NCI-H2227 treated with DMSO at 0.1 percent for 48 hours (cell line): ENCODE measurements at regions not wholly inside any gene's neighbourhood (a gene's known extent, or its start where the extent isn't known, plus 50 kb on each side); places are given as distances from the start of the nearest gene placed in this dataset.

Experiments
- DNase-seq: peaks from one replicate; lab custom pipeline; 2025; lab: John Stamatoyannopoulos, UW

GRCh38 chr10:4051641-4052151 is 266.7 kb upstream of the KLF6 start:
- no peak for DNase-seq

- no peak for DNase-seq
These were observed 266.1 kb upstream of the KLF6 start for GRCh38 chr10:4051011-4051640.

GRCh38 chr10:4050061-4050460 is 265.1 kb upstream of the KLF6 start:
- no peak for DNase-seq

- no peak for DNase-seq
These were observed 264.3 kb upstream of the KLF6 start for GRCh38 chr10:4049348-4049747.

- DNase-seq, result no peak
These were observed 263.3 kb upstream of the KLF6 start for GRCh38 chr10:4048236-4048864.

- no peak for DNase-seq
These were observed 261.8 kb upstream of the KLF6 start for GRCh38 chr10:4046712-4047354.

GRCh38 chr10:4046030-4046429 is 261.0 kb upstream of the KLF6 start:
- DNase-seq, result no peak

- no peak for DNase-seq
These were observed 259.1 kb upstream of the KLF6 start for GRCh38 chr10:4043897-4044665.

GRCh38 chr10:4041635-4042034 is 256.6 kb upstream of the KLF6 start:
- DNase-seq, result no peak

- no peak for DNase-seq
These were observed 253.0 kb upstream of the KLF6 start for GRCh38 chr10:4038000-4038399.

- peak; percentile 25 for DNase-seq
These were observed 250.6 kb upstream of the KLF6 start for GRCh38 chr10:4035599-4035945.

- no peak for DNase-seq
These were observed 250.0 kb upstream of the KLF6 start for GRCh38 chr10:4034907-4035598.

- no peak for DNase-seq
These were observed 248.4 kb upstream of the KLF6 start for GRCh38 chr10:4033341-4033896.

- no peak for DNase-seq
These were observed 244.9 kb upstream of the KLF6 start for GRCh38 chr10:4029866-4030265.

- no peak for DNase-seq
These were observed 244.0 kb upstream of the KLF6 start for GRCh38 chr10:4028854-4029583.

GRCh38 chr10:4028027-4028471 is 243.0 kb upstream of the KLF6 start:
- no peak for DNase-seq

- no peak for DNase-seq
These were observed 240.3 kb upstream of the KLF6 start for GRCh38 chr10:4025339-4025738.

- DNase-seq, result no peak
These were observed 239.7 kb upstream of the KLF6 start for GRCh38 chr10:4024516-4025245.

GRCh38 chr10:4024027-4024426 is 239.0 kb upstream of the KLF6 start:
- DNase-seq, result no peak

- DNase-seq, result no peak
These were observed 237.5 kb upstream of the KLF6 start for GRCh38 chr10:4022473-4022872.
